GM19043 (cell line): ENCODE measurements at regions not wholly inside any gene's neighbourhood (a gene's known extent, or its start where the extent isn't known, plus 50 kb on each side); places are given as distances from the start of the nearest gene placed in this dataset.

Source experiments
- ATAC-seq: cut with Tn5 transposase; IDR thresholded peaks from one replicate; pipeline ENCODE4 v1.9.1; 2021; ENCODE audit warnings: low read depth; ENCODE audit not compliant: unreplicated experiment

DNA sequence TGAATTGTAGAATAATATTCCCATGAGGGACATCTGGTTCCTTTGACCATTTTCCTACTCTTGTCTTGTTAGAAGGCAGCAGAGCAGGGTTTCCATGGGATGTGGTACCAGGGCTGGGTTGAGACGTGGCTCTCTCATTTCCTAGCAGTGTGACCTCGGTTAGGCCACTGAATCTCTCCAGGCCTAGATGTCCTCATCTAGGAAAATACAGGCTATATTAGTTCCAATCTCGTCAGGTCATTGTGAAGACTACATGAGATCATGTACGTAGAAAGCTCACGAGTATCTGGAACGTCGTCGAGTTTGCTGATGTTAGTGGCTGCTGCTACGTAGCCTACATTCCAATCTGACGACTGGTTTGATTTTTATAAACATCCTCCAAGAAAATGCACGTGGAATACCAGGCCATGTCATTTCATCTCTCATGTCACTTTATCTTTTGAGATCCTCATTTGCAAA is 278.2 kb upstream of the GATB start:
- ATAC-seq, result no peak

DNA sequence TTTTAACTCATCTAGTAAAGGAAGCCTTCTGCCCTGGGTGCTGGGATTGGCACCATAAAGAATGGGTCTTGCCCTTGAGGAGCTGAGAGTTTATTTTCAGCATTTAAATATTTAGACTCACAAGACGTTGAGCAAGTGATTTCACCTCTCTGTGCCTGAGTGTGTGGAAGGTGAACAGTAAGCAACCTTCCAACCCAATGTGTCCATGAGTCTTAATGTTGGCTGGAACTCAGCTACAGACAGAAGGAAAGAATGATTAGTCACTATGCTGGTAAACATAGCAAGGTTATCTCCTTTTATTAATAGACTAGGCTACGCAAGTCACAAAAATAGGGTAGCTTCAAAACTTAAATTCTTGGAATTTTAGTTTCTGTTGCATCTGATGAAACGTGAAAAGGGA is 277.4 kb upstream of the GATB start:
- ATAC-seq, result no peak

DNA sequence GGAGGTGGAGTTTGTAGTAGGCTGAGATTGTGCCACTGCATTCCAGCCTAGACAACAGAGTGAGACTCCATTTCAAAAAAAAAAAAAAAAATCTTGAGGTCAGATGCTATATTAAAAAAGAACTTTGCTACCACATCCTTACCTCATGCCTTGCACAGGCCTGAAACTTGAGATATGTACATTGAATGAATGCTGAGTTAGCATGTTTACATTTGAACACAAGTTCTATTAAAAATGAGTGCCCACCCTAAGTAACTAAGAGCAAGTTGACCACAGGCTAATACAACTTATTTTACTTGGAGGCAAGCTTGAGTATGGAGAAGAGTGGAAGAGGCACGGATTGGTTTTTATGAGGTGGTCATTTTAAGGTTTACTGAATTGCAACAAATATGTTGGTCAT is 276.6 kb upstream of the GATB start:
- no peak for ATAC-seq

DNA sequence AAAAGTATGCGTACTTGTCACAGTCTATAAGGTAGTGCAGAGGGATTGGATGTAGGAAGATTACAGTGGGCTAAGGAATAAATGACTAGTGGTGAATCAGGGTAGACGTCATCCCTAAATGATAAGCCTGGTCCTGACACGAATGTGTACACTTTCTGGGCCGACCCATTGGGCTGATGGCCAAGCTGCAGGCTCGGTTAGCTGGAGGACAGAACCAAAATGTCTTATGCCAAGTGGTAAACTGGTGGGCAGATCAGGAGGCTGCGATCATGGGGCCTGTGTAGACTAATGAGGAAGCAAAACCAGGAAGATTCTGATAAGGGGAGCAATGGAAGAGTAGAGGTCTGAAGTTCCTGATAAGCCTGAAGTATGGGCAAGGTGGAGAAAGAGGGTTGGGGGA is 272.8 kb upstream of the GATB start:
- ATAC-seq, result no peak

- no peak for ATAC-seq
Measured at GRCh38 chr4:152032722-152033131, 271.9 kb upstream of the GATB start.

DNA sequence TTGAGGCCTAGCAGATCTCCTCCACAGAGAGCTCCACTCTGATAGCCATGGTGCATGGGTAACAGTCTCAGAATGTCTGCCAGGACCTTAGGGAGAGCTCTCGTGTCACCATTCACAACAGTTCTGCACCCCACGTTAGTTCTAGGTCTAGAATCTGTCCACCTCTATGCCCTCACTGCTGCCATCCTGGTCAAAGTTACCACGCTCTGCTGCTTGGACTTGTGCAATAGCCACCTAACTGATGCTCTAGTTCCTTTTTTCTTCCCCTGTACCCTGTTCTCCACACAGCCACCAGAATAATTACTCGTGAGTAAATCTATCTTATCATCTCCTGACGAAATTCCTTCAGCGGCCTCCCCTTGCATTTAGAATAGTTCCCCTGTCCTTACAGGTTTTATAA is 268.8 kb upstream of the GATB start:
- no peak for ATAC-seq

DNA sequence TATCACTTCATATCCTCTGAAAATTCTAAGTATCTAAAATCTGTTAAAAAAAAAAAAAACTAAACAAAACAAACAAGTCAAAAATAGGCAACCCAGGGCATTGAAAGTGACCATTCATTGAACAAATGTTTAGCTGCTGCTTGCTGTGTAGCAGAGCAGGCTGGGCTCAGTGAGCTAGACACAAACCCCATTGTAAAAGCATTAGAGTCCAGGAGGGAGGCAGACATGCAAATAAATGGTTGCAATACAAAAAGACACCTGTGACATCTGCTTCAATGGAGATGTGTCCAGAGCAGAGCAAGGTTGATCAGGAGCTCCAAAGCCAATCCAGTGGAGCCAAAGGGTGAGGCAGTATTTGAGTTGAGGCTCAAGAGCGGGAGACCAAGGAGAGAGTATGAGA is 267.3 kb upstream of the GATB start:
- no peak for ATAC-seq

- ATAC-seq, result no peak
Measured at GRCh38 chr4:152024881-152025280, 264.1 kb upstream of the GATB start.

DNA sequence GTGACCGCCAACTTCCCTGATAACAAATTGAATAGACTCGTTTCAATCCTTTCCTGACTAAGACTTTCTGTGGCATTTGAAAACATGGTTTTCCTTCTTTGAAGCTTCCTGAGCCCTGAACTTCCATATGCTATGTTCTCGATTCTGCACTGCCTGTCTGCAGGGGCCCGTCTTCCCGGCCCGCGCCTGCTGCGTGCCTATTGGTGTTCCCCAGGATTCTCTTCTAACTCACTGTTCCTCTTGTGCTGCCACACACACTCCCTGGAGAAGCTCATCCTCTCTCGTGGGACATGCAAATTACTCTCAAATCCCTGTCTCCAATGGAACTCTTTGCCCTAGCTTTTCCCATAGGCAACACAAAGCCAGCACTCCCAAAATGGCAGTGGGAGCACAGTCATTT is 262.9 kb upstream of the GATB start:
- ATAC-seq, result no peak

GRCh38 chr4:152022543-152022942 is 261.7 kb upstream of the GATB start:
- ATAC-seq, result no peak

DNA sequence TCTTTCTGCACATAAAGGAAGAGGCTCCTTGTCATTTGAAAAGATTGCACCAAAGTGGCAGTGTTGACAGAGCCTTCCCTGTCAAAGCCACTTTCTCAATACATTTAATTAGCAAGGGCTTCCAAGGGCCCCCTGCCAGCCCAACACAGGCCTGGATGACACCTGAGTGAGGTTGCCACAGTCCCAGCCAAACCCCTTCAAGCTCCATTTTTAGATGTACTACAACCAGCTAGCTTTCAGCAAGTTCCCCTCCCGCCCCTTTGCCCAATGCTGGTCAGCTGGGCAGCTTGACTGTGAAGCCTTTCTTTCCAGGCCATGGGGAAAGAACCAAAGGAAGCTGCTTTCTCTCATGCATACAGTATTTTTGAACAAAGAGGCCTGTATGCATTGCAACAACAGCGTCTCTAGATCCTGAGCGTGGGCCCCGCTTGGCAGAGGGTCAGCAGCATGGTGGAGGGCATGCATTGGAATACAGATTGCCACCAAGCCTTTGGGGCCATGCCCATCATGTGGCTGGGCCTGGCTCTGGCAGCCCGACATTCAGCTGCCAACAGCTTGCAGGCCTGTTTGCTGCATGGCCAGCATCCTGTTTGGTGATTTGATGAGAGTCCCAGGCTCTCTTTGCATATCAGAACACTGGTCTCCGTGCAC is 261.1 kb upstream of the GATB start:
- ATAC-seq, result no peak

DNA sequence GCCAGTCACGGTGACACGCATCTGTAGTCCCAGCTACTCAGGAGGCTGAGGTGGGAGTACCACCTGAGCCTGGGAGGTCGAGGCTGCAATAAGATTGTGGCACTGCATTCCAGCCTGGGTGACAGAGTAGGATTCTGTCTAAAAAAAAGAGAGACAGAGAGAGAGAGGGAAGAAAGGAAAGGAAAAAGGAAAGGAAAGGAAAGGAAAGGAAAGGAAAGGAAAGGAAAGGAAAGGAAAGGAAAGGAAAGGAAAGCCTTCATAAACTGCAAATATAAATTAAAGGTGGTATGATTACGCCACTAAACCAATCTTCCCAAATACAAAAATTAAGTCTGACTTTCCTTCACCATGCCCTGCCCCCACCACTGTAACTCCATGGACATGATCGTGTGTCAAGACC is 259.3 kb upstream of the GATB start:
- no peak for ATAC-seq

DNA sequence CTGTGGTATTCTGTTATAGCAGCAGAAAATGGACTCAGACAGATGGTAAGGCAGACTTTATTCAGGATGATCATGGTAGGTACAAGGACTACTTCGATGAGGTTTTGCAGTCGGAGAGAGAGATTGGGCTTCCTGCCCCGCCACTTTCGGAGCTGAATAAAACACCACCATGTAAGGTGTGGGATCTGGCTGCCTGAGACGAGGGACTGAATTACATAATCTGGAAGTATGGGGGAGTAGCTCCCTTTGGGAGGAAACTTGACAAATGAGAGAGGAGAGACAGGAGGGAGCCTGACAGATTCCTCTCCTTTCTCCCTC is 255.5 kb upstream of the GATB start:
- ATAC-seq, result no peak

GRCh38 chr4:152015597-152016302 is 254.9 kb upstream of the GATB start:
- ATAC-seq, result no peak

DNA sequence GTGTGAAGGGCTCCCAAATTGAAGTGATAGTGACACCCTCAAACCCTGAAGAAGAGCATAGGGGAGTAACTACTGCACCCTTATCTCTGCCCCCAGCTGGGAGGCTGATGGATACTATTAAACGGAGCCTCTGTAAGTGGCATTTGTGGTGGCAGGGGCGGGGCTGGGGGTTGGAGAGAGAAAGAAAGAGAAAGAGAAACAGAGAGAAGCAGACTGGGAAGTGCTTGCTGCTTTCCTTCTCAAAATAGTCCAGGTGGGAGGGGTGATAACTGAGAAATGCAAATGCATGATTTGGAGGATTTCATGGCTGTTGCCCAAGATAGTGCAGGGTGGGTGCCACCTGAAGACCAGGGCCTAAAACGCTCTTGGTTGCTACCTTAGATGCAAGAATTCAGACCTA is 253.5 kb upstream of the GATB start:
- peak; percentile 86 for ATAC-seq

DNA sequence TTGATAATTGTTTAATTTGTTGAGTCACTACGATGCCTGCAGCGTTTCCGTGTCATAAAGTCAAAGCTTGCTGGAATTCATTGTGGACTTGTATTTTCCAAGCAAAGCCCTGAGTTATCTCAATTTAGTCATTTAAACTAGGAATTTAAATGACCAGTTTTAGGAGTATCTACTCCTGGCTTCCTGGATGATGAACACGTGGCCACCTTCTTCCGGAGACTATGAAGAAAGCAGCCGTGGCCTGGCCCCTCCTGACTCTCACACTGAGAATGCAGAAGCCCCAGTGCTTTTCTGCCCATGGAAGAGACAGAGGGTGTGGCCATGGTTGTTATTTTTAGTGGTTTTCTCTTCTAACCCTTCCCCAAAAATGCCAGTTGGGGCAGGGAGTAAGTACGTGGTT is 250.7 kb upstream of the GATB start:
- no peak for ATAC-seq

DNA sequence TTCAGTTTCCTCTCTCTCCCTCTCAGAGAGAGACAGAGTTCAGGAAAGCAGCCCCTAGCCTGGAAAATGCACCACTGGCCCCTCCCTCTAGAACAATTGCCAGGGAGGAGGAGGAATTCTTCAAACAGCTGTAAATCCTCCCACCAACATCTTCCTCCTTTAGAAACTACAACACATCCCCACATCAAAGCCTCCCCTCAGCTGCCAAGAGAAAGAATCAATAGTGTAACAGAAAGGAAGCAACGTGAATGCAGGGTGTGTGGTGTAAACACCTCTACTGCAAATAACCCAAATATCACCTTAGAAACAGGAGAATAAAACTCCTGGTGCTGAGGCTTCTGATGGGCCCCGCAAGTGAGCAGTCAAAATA is 249.9 kb upstream of the GATB start:
- ATAC-seq, result no peak

- ATAC-seq, result no peak
Measured at GRCh38 chr4:152009983-152010709, 249.3 kb upstream of the GATB start.

GRCh38 chr4:152009031-152009670 is 248.3 kb upstream of the GATB start:
- ATAC-seq, result no peak

GRCh38 chr4:152007111-152007510 is 246.3 kb upstream of the GATB start:
- ATAC-seq, result no peak

DNA sequence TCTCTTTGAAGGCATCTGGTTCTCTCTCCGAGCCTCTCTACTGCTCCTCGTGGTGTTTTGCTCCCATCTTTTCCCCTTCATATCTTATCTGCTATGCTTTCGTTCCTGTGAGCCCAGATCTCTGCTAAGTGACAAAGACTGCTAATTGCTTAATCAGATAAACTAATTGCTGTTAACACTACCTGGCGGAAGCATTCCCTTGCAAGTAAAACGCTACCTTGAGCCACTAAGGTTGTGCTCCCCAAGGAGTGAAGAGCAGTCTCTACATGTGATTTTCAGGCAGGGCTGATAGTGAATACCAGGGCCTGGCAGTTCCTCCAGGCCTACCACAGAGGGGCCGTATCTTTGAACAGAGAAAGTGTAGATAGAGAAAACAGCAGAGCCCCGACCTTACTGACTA is 244.0 kb upstream of the GATB start:
- no peak for ATAC-seq

DNA sequence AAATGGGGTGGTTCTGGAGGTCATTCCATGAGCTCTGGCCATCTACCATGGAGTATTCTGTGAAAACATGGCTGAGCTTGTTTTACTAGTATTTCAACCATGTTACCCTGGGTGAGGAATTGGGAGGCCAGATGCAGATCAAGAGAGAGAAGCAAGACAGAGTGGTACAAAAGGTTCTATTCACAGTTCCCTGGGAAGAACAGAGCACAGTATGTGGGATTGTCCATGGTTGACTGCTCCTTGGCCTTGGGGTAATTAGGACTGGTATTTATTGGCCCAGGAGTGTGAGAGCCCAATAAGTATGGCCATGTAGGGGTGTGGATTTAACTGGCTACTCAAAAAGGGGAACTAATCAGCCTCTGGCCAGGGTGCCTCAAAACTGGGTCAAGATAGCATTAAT is 239.7 kb upstream of the GATB start:
- ATAC-seq, result no peak
